Stimulated activated naive CD8-positive, alpha-beta T cell treated with anti-CD3 and anti-CD28 coated beads, Interleukin-15, Interleukin-2, amounts not matched to agents 100 U/mL and 50 U/mL, for 24 hours (primary cell): ENCODE measurements at regions not wholly inside any gene's neighbourhood (a gene's known extent, or its start where the extent isn't known, plus 50 kb on each side); places are given as distances from the start of the nearest gene placed in this dataset.
"Not testable (repeated sequence)": the region's sequence is repeated elsewhere in the genome, so short reads cannot be mapped to it uniquely, and the experiment has no call there.

ENCODE experiments used
- ATAC-seq: fragments of 150-1000 bp; cut with Tn5 transposase; one replicate; pipeline ENCODE4 v1.10.0; 2021
- DNase-seq: peaks from one replicate; pipeline ENCODE4 v3.0.0; 2021

DNA sequence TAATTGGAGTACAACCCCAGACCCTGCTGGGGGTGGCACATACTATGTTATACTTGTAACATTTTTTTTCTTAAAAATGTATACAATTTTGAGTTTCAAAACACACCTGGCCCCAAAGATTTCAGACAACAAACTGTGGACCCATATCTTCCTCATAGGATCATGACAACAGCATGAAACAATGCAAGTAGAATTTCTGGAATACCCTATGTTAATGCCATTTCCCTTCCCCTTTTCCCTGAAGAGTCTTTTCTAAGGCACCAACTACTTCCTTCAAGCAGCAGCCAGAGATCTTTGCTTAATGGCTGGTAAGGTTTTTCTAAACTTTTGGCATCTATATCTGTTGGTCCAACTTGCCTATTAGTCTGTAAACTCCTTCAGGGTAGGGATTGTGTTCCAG is 99.9 kb upstream of the SERBP1 start:
- ATAC-seq (no peak), DNase-seq (no peak)

- no peak for DNase-seq
- peak; percentile 28 for ATAC-seq
Observed at GRCh38 chr1:67532452-67533216, 102.4 kb upstream of the SERBP1 start.

- no peak for DNase-seq
- no peak for ATAC-seq
Observed at GRCh38 chr1:67534627-67535065, 104.4 kb upstream of the SERBP1 start.

GRCh38 chr1:67535474-67535873 is 105.3 kb upstream of the SERBP1 start:
- peak; percentile 66 for DNase-seq

GRCh38 chr1:67536957-67537666 is 106.9 kb upstream of the SERBP1 start:
- ATAC-seq (no peak), DNase-seq (no peak)

More at GRCh38 chr1:67535474-67535873, 105.3 kb upstream of the SERBP1 start:
- peak; percentile 75 for ATAC-seq

DNA sequence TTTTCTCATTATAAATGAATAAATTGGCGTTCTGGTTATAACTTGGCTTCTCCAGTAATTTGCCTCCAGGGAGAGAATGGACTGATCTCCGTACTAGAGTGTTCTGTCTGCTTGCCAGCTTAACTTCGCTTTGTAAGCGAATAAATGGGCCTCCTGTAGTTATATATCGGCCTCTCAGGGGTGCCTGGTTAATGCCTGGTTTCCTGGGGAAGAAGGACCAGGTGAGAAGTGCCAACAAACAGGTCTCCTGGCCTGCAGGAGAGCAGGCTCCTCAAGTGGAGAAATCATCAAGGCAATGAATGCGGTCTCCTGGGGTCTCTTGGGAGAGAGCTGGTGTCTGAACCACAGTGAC is 107.4 kb upstream of the SERBP1 start:
- no peak for DNase-seq
- no peak for ATAC-seq

DNA sequence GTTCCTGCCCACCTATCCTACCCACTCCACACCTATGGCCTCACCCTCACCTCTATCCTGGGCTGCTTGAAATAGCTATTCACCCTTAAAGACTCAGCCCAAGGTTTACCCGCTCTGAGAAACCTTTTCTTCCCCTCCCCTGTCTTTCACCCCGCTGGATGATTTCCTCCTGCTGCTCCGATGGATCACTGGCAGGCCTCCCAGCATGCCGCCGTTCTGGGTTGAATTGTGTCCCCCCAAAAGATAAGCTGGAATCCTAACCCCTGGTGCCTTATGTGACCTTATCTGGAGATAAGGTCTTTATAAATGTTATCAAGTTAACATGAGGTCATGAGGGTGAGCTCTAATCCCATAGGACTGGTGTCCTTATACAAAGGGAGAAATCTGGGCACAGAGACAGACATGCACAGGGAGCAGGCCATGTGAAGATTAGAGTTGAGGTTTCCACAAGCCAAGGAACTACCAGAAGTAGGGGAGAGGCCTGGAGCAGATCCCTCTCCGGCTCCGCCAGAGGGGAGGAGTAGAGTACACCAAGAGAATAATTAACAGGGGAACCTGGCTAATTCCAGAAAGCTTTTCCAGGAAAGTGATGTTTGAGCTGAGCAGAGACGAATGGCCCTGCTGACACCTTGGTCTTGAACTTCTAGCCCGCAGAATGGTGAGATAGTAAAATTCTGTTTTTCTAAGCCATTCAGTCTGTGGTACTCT is 110.0 kb upstream of the SERBP1 start:
- ATAC-seq, result no peak
- no peak for DNase-seq

- no peak for DNase-seq
- no peak for ATAC-seq
Observed at GRCh38 chr1:67540733-67541125, 110.5 kb upstream of the SERBP1 start.

GRCh38 chr1:67542747-67543146 is 112.5 kb upstream of the SERBP1 start:
- DNase-seq (no peak), ATAC-seq (no peak)

- no peak for DNase-seq
- no peak for ATAC-seq
Observed at GRCh38 chr1:67544921-67545320, 114.7 kb upstream of the SERBP1 start.

DNA sequence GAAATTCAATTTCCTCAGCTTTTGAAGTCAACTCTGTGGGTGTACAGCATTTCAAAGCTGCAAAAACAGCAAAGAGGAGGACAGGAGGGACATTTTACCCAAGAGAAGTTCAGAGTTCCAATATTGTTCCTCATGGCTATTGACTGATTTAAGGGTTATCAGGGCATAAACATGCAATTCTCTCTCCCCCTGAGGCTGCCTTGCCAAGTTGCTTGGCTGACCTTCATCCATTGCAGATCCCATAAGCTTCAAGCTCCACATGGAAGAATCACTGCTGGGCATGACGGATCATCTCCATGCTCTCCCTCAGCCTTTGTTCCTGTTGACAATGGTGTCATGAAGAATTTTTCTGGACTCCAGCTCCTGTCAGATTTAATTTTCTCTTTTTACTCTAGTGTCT is 115.2 kb upstream of the SERBP1 start:
- ATAC-seq (no peak), DNase-seq (no peak)

GRCh38 chr1:67551375-67551774 is 121.2 kb upstream of the SERBP1 start:
- ATAC-seq (no peak), DNase-seq (no peak)

- DNase-seq (no peak), ATAC-seq (no peak)
Observed at GRCh38 chr1:67552336-67552759, 122.1 kb upstream of the SERBP1 start.

DNA sequence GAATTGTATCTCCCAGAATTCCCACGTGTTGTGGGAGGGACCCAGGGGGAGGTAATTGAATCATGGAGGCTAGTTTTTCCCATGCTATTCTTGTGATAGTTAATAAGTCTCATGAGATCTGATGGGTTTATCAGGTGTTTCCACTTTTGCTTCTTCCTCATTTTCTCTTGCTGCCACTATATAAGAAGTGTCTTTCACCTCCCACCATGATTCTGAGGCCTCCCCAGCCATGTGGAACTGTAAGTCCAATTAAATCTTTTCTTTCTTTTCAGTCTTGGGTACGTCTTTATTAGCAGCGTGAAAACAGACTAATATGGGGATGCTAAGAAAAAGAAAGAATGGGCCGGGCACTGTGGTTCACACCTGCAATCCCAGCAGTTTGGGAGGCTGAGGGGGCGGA is 124.0 kb upstream of the SERBP1 start:
- not testable (repeated sequence) for DNase-seq, ATAC-seq

GRCh38 chr1:67555461-67556296 is 125.5 kb upstream of the SERBP1 start:
- ATAC-seq (no peak), DNase-seq (no peak)

DNA sequence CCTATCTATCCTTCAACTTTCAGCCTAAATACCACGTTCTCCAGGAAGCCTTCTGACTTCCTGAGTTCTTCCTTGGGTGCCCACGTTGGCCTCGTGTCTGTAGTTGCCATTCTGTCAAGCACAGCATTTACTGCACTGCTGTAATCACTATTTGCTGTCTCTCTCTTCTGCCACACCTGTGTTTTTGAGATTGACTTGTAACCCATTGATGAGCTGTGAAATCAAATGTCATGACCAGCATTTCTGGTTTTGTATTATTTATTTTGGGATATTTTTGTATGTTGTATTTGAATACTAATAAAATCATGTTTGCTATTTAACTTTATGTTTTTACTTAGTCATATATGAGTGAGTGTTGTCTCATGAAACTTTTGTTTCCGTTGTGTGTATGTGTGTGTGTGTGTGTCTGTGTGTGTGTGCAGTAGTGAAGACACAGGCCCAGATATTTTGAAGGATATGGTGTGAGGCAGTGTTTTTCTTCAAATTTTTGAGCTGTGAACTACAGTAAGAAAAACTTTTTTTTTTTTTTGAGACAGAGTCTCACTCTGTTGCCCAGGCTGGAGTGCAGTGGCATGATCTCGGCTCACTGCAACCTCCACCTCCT is 126.2 kb upstream of the SERBP1 start:
- ATAC-seq (no peak), DNase-seq (no peak)

DNA sequence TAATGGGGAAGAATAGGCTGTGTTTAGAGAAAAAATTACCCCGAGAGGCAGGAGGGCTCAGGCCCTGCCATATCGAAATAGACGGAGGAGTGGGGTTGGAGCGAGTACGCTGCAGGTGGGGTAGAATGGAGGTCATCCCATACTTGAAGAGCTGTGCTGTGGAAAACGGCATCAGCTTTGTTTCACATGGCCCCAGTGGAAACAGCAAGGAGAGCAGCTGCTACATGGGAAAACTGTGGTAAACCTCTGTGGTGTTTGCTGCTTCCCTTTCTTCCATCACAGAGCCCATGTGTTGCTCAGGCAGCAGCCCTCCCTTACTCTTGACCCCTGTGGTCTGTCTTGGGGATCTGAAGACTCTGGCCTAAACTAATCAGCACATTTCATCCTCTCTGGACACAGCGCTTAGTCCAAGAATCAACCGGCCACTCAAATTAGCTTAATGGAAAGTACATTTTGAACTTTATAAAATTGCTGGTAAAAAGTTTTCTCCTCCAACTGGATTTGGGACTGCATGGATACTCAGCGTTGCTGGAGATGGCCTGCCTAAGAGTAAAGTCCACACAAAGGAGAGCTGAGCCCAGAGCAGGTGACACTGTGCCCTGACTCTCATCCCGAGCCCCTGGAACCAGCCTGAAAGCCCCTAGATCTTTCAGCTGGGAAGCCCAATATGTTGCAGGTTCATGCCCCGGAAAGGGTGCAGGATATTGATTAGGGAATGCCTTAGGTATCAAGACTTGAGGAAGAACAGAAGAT is 127.1 kb upstream of the GADD45A start:
- DNase-seq, result no peak
- no peak for ATAC-seq

DNA sequence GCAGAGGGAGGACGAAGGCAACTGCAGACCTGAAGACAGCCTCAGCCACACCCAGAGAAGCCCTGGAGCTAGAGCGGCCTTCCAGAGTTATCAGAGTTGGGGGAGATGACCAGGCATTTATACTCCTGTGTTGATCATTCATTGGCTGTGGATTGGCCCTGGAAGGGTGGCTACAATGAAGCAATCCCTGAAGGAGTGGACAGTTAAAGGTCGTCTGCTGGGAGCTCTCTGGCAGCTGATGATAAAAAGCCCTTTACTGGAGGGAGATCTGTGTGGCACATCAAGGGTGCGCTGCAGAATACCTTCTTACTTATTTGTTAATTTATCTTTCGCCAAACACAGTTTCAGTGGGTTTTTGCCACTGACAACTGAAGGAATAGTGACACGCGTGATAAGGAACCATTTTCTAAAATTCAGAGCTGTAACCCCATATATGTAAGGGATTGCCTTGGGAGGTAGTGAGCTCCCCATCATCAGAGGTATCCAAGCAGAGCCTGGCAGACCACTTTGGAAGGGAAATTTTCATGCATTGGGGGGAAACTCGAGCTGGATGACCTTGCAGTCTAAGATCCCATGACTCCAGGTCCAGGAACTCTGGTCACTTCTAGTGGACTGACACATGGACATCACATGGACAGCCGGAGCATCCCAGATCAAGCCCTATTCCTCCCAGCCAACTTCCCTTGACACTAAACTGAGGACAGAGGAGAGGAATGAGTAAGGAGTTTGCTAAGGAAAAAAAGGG is 126.4 kb upstream of the GADD45A start:
- no peak for DNase-seq
- ATAC-seq, result no peak

GRCh38 chr1:67559222-67559700 is 125.7 kb upstream of the GADD45A start:
- no peak for DNase-seq
- ATAC-seq, result no peak

DNA sequence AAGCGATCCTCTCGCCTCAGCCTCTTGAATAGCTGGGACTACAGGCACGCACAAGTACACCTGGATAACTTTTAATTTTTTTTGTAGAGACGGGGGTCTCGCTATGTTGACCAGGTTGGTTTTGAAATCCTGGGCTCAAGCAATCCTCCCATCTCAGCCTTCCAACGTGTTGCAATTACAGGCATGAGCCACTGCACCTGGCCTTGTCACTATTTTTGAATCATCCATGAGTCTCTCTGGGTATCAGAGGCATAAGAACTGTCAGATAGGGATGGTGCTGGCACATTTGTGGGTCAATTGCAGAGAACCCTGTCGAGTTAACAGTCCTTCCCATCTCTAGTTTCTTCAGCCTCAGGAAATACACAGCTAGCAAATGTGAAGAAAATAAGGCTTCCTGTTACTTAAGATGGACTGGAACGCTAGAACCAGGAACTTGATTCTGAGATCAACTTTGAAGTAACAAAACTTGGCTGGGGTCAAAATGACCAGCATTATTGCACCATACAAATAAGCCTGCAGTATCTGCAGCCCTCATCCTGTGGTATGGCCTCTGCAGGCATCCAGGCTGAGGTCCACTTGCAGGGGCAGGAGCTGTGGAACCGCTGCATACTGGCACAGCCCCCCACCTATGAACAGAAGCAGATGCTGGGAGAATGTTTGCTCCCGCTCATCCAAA is 124.3 kb upstream of the GADD45A start:
- no peak for ATAC-seq
- DNase-seq, result no peak
